ENCODE measurements at regions not wholly inside any gene's neighbourhood (a gene's known extent, or its start where the extent isn't known, plus 50 kb on each side); places are given as distances from the start of the nearest gene placed in this dataset.

- Histone ChIP-seq H3K79me2 (ENCODE audit: control insufficient read depth, insufficient read depth, low read length) (no peaks in the 10 kb centered on the region), H3K4me3 (no peak overlapping the region), H3K4me1 (ENCODE audit: control insufficient read depth, insufficient read depth, low read length) (no peaks in the 10 kb centered on the region), H3K27ac (ENCODE audit: control insufficient read depth, insufficient read depth) (no peak overlapping the region), H3K36me3 (ENCODE audit: control insufficient read depth in 2 of 2, insufficient read depth in 2 of 2, low read length in 1 of 2) (no peaks in the 10 kb centered on the region), H3K27me3 (replicated peaks in 1 of 2; ENCODE audit: control insufficient read depth in 2 of 2, insufficient read depth in 2 of 2, low read length in 1 of 2) (no peaks in the 10 kb centered on the region), H3K4me2 (ENCODE audit: control insufficient read depth, insufficient read depth) (no peak overlapping the region), H4K20me1 (ENCODE audit: control insufficient read depth, insufficient read depth) (no peaks in the 10 kb centered on the region), H3K9me3 (replicated peaks; ENCODE audit: control insufficient read depth, insufficient read depth, low read length) (no peaks in the 10 kb centered on the region), H3K9ac (ENCODE audit: control insufficient read depth, insufficient read depth, low read length) (no peak overlapping the region), H2AFZ (ENCODE audit: control insufficient read depth, low read depth, low read length) (no peak overlapping the region)
- CTCF ChIA-PET, result no interaction called here
- no TSS peak for BruUV-seq (replicated peaks)
- in situ Hi-C loops (cut with MboI), result no loop called here
- no peak for DNase-seq (ENCODE audit: low read depth, low spot score)
- FAIRE-seq, result no peak
- TF ChIP-seq SIX5 (IDR thresholded peaks at IDR 0.05; ENCODE audit: low read depth, low read length, severe bottlenecking), result no peak
- no peak for TF ChIP-seq ZSCAN29 (IDR thresholded peaks at IDR 0.05)
- TF ChIP-seq, protein P1, sequence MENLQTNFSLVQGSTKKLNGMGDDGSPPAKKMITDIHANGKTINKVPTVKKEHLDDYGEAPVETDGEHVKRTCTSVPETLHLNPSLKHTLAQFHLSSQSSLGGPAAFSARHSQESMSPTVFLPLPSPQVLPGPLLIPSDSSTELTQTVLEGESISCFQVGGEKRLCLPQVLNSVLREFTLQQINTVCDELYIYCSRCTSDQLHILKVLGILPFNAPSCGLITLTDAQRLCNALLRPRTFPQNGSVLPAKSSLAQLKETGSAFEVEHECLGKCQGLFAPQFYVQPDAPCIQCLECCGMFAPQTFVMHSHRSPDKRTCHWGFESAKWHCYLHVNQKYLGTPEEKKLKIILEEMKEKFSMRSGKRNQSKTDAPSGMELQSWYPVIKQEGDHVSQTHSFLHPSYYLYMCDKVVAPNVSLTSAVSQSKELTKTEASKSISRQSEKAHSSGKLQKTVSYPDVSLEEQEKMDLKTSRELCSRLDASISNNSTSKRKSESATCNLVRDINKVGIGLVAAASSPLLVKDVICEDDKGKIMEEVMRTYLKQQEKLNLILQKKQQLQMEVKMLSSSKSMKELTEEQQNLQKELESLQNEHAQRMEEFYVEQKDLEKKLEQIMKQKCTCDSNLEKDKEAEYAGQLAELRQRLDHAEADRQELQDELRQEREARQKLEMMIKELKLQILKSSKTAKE (IDR thresholded peaks at IDR 0.05; ENCODE audit: low read depth, poor library complexity, severe bottlenecking), result no peak
- TF ChIP-seq NFXL1 (IDR thresholded peaks at IDR 0.05; ENCODE audit: borderline replicate concordance), result no peak
- TF ChIP-seq YBX1 (IDR thresholded peaks at IDR 0.05), result no peak
- SMC1A ChIA-PET (ENCODE audit: uncharacterized antibody, unreplicated experiment), result no interaction called here
- no peak for ATAC-seq
- POLR2A ChIA-PET, result no interaction called here
- RAD21 ChIA-PET (ENCODE audit: unreplicated experiment), result no interaction called here
- intact Hi-C loops (cut with micrococcal nuclease; ENCODE audit: unreplicated experiment), result no loop called here
Measured at GRCh38 chr3:110851736-110852135, 219.9 kb upstream of the NECTIN3 start.

GRCh38 chr3:110855207-110855606, 216.4 kb upstream of the NECTIN3 start:
- 0% methylated on average over 2 of the region's 2 CpGs for WGBS (ENCODE audit: insufficient coverage, insufficient replicate concordance, low lambda C conversion rate, missing lambda C conversion rate)
- RAD21 ChIA-PET (ENCODE audit: unreplicated experiment), result no interaction called here
- DNase-seq (ENCODE audit: low read depth, low spot score) (no peak), FAIRE-seq (no peak), ATAC-seq (no peak)
- CTCF ChIA-PET, result interaction anchor here (1.1 kb wide), 1 partner anchor 13 kb away, joined by 6 read pairs; no protein-coding TSS in a partner anchor
- SMC1A ChIA-PET (ENCODE audit: uncharacterized antibody, unreplicated experiment), result no interaction called here
- Histone ChIP-seq H3K27me3 (replicated peaks in 1 of 2; ENCODE audit: control insufficient read depth in 2 of 2, insufficient read depth in 2 of 2, low read length in 1 of 2) (no peaks in the 10 kb centered on the region), H3K27ac (ENCODE audit: control insufficient read depth, insufficient read depth) (no peak overlapping the region), H4K20me1 (ENCODE audit: control insufficient read depth, insufficient read depth) (no peaks in the 10 kb centered on the region), H3K4me1 (ENCODE audit: control insufficient read depth, insufficient read depth, low read length) (no peaks in the 10 kb centered on the region), H3K4me3 (no peak overlapping the region), H2AFZ (ENCODE audit: control insufficient read depth, low read depth, low read length) (no peak overlapping the region), H3K4me2 (ENCODE audit: control insufficient read depth, insufficient read depth) (no peak overlapping the region), H3K9me3 (replicated peaks; ENCODE audit: control insufficient read depth, insufficient read depth, low read length) (no peaks in the 10 kb centered on the region), H3K36me3 (ENCODE audit: control insufficient read depth in 2 of 2, insufficient read depth in 2 of 2, low read length in 1 of 2) (no peaks in the 10 kb centered on the region), H3K9ac (ENCODE audit: control insufficient read depth, insufficient read depth, low read length) (no peak overlapping the region), H3K79me2 (ENCODE audit: control insufficient read depth, insufficient read depth, low read length) (no peaks in the 10 kb centered on the region)
- intact Hi-C loops (cut with micrococcal nuclease; ENCODE audit: unreplicated experiment), result no loop called here
- in situ Hi-C loops (cut with MboI), result no loop called here
- POLR2A ChIA-PET, result no interaction called here
- no TSS peak for BruUV-seq (replicated peaks)
- TF ChIP-seq ZBED1 (IDR thresholded peaks at IDR 0.05; ENCODE audit: borderline replicate concordance) (no peak), JUNB (IDR thresholded peaks at IDR 0.05) (no peak), RFX5 (IDR thresholded peaks at IDR 0.05; ENCODE audit: low read depth, low read length) (no peak), CEBPB (IDR thresholded peaks at IDR 0.05; ENCODE audit: borderline replicate concordance in 1 of 2, low read depth in 2 of 2, low read length in 2 of 2) (no peak), ATF7 (IDR thresholded peaks at IDR 0.05; ENCODE audit: low read depth) (no peak), CBFB (IDR thresholded peaks at IDR 0.05; ENCODE audit: low read depth) (no peak), ZNF24 (IDR thresholded peaks at IDR 0.05) (no peak), IRF4 (IDR thresholded peaks at IDR 0.05; ENCODE audit: low read depth, low read length) (no peak), ZBTB4 (CRISPR knock-in tag; IDR thresholded peaks at IDR 0.05) (no peak)

Data from GM12878 (cell line).